Left ventricle myocardium inferior (tissue), 1 donor: ENCODE measurements at regions not wholly inside any gene's neighbourhood (a gene's known extent, or its start where the extent isn't known, plus 50 kb on each side); places are given as distances from the start of the nearest gene placed in this dataset.

ENCODE experiments used
- DNase-seq: peaks from one replicate; pipeline ENCODE4 v3.0.0-alpha.2; 2020
- H3K27ac ChIP-seq: fragments of 200-600 bp; replicated peaks from 2 replicates; pipeline ENCODE4 v1.8.0; 2021
- H3K27me3 ChIP-seq: fragments of 200-600 bp; 2 replicates; pipeline ENCODE4 v1.8.0; 2021; ENCODE audit warnings: low read depth
- H3K36me3 ChIP-seq: fragments of 200-600 bp; 2 replicates; pipeline ENCODE4 v1.8.0; 2021
- H3K4me1 ChIP-seq: fragments of 200-600 bp; 2 replicates; pipeline ENCODE4 v1.8.0; 2021
- H3K4me3 ChIP-seq: fragments of 200-600 bp; 2 replicates; pipeline ENCODE4 v1.8.0; 2021; ENCODE audit warnings: mild to moderate bottlenecking, moderate library complexity
- H3K9me3 ChIP-seq: fragments of 200-600 bp; replicated peaks from 2 replicates; pipeline ENCODE4 v1.8.0; 2021
- intact Hi-C: fragments of 100-400 bp; cut with micrococcal nuclease; formaldehyde crosslinking; loops from one replicate; pipeline ENCODE4 v1.11.0; 2022
- TF ChIP-seq, protein P1 (sequence below): fragments of 200-600 bp; IDR thresholded peaks from 2 replicates; pipeline ENCODE4 v1.8.0; 2021; ENCODE audit warnings: antibody characterized with exemption, mild to moderate bottlenecking, borderline replicate concordance
- donor health status: DM: no; HTN: yes; CAD: no; lungs with severe emphysema.

DNA sequence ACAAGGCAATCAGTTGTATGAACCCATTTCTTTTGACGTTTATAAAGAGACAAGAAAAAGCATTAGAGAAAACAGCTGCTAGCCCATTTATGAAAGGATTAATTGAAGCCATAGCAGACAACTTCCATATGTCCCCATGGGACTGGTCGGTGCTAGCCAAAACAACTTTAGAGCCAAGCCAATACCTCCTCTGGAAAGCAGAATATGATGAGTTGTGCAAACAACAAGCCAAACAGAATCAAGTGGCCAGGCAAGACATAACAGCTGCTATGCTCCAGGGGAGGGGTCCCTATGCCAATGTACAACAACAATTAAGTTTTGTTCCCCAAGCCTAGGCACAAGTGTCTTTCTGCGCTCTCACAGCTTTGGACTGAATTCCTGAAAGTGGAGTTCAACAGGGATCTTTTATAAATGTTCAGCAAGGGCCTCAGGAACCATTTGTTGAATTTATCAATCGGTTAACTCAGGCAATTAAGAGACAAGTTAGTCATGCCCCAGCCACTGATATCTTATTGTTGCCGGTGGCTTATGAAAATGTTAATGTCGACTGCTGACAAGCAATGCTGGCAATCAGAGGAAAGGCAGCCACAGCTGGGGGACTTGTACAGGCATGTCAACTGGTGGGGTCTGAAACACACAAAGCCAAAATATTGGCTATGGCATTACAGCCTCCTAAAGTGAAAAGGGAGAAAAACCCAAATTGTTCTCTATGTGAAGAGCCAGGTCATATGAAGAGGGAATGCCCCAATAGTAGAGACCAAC, 1593.1 kb upstream of the TENM4 start:
- DNase-seq, result peak; percentile 27
- intact Hi-C loops, result no loop called here

DNA sequence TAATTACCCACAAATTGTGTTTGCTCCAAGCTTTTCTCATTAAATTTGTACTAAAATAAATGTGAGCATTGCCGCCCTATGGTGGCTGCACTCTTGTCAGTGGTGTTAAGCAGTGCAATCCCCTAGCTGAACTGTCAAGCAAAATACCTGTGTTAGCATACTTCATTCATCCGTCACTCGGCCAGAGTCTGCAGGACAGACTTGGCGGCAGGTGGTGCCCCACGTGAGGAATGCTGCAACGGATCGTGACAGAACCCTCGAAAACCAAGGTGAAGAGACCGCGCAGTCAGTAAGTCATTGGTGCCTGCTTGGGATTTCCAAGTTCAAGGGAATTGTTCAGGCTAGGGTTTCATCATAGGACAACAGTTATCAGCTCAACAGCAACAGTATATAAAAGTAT, 1592.1 kb upstream of the TENM4 start:
- H3K36me3 ChIP-seq, result no peaks in the 10 kb centered on the region
- no peak for DNase-seq
- no peak overlapping the region for H3K4me3 ChIP-seq
- intact Hi-C loops, result no loop called here
- H3K27me3 ChIP-seq, result no peaks in the 10 kb centered on the region
- TF ChIP-seq, protein P1, sequence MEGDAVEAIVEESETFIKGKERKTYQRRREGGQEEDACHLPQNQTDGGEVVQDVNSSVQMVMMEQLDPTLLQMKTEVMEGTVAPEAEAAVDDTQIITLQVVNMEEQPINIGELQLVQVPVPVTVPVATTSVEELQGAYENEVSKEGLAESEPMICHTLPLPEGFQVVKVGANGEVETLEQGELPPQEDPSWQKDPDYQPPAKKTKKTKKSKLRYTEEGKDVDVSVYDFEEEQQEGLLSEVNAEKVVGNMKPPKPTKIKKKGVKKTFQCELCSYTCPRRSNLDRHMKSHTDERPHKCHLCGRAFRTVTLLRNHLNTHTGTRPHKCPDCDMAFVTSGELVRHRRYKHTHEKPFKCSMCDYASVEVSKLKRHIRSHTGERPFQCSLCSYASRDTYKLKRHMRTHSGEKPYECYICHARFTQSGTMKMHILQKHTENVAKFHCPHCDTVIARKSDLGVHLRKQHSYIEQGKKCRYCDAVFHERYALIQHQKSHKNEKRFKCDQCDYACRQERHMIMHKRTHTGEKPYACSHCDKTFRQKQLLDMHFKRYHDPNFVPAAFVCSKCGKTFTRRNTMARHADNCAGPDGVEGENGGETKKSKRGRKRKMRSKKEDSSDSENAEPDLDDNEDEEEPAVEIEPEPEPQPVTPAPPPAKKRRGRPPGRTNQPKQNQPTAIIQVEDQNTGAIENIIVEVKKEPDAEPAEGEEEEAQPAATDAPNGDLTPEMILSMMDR, result no peak
- H3K4me1 ChIP-seq, result no peaks in the 10 kb centered on the region
- H3K9me3 ChIP-seq, result peaks cover 37% of the 10 kb centered on the region
- H3K27ac ChIP-seq, result no peak overlapping the region

More for the DNA sequence above, 1593.1 kb upstream of the TENM4 start:
- TF ChIP-seq, protein P1, result no peak
- Histone ChIP-seq H3K36me3 (no peaks in the 10 kb centered on the region), H3K4me1 (no peaks in the 10 kb centered on the region), H3K9me3 (peaks cover 39% of the 10 kb centered on the region), H3K4me3 (no peak overlapping the region), H3K27me3 (no peaks in the 10 kb centered on the region), H3K27ac (peak overlapping the region; percentile 16)

- Histone ChIP-seq H3K36me3 (no peaks in the 10 kb centered on the region), H3K27me3 (no peaks in the 10 kb centered on the region), H3K4me3 (no peak overlapping the region), H3K9me3 (peaks cover 10% of the 10 kb centered on the region), H3K4me1 (no peaks in the 10 kb centered on the region), H3K27ac (no peak overlapping the region)
- DNase-seq, result no peak
- TF ChIP-seq, protein P1, result no peak
- intact Hi-C loops, result no loop called here
These were observed 1589.4 kb upstream of the TENM4 start for GRCh38 chr11:81030186-81030585.

GRCh38 chr11:81026032-81026431, 1585.2 kb upstream of the TENM4 start:
- TF ChIP-seq, protein P1, result no peak
- Histone ChIP-seq H3K27ac (no peak overlapping the region), H3K4me1 (no peaks in the 10 kb centered on the region), H3K9me3 (no peaks in the 10 kb centered on the region), H3K27me3 (no peaks in the 10 kb centered on the region), H3K36me3 (no peaks in the 10 kb centered on the region), H3K4me3 (no peak overlapping the region)
- DNase-seq, result no peak
- intact Hi-C loops, result no loop called here

GRCh38 chr11:81022057-81022456, 1581.2 kb upstream of the TENM4 start:
- Histone ChIP-seq H3K27ac (no peak overlapping the region), H3K4me1 (no peaks in the 10 kb centered on the region), H3K27me3 (no peaks in the 10 kb centered on the region), H3K9me3 (no peaks in the 10 kb centered on the region), H3K36me3 (no peaks in the 10 kb centered on the region), H3K4me3 (no peak overlapping the region)
- TF ChIP-seq, protein P1, result no peak
- intact Hi-C loops, result no loop called here
- no peak for DNase-seq
